ENCODE measurements at regions not wholly inside any gene's neighbourhood (a gene's known extent, or its start where the extent isn't known, plus 50 kb on each side); places are given as distances from the start of the nearest gene placed in this dataset.
"Not testable (repeated sequence)": the region's sequence is repeated elsewhere in the genome, so short reads cannot be mapped to it uniquely, and the experiment has no call there.

GRCh38 chr9:62909447-62909846, 1719.6 kb downstream of the SPATA31A7 start:
- TF ChIP-seq CTCF (IDR thresholded peaks at IDR 0.05); USF1 (IDR thresholded peaks at IDR 0.05; ENCODE audit: borderline replicate concordance, low read depth); EP300 (IDR thresholded peaks at IDR 0.05; ENCODE audit: borderline replicate concordance in 1 of 2, low read depth in 1 of 2, low read length in 1 of 2); POLR2AphosphoS5 (IDR thresholded peaks at IDR 0.05; ENCODE audit: low read depth, low read length); RFX5 (IDR thresholded peaks at IDR 0.05; ENCODE audit: low read length); CHD2 (IDR thresholded peaks at IDR 0.05; ENCODE audit: low read length, partially characterized antibody): not testable (repeated sequence)
